GM08714 (cell line): ENCODE measurements at regions not wholly inside any gene's neighbourhood (a gene's known extent, or its start where the extent isn't known, plus 50 kb on each side); places are given as distances from the start of the nearest gene placed in this dataset.

Experiments
- H3K4me3 ChIP-seq: fragments of 200-500 bp; sonication (Bioruptor generic); 2 replicates; pipeline ENCODE4 v1.5.1; 2014; ENCODE audit warnings: mild to moderate bottlenecking, low read length, inconsistent platforms
- ZNF274 ChIP-seq: IDR thresholded peaks from 2 replicates; pipeline ENCODE4 v1.6.1; 2012; ENCODE audit warnings: mild to moderate bottlenecking, low read depth, low read length

- no peak for TF ChIP-seq ZNF274
- H3K4me3 ChIP-seq, result no peak overlapping the region
Measured at GRCh38 chr1:166221316-166221715, 54.5 kb upstream of the FAM78B start.

GRCh38 chr1:166233750-166234366, 67.1 kb upstream of the FAM78B start:
- no peak overlapping the region for H3K4me3 ChIP-seq
- no peak for TF ChIP-seq ZNF274

DNA sequence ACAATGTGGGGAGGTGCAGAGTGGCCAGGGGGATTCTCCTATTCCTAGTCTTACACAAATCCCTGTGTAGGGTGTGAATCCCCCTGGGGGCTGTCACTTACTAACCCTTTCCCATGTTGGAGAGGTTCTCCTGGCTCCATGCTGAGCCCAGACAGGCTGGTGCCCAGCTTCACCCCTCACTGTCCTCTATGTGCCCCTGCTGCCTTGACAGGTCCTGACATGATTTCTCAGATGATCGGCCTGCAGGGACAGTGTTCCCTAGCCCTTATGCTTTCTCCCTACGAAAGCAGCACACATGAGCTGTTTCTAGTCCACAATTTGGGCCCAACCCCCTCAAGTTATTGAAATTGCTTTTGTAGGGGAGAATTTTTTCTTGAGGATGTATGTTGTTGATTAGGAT, 68.9 kb upstream of the FAM78B start:
- no peak for TF ChIP-seq ZNF274
- no peak overlapping the region for H3K4me3 ChIP-seq

GRCh38 chr1:166237675-166238074, 70.9 kb upstream of the FAM78B start:
- no peak for TF ChIP-seq ZNF274
- H3K4me3 ChIP-seq, result no peak overlapping the region

DNA sequence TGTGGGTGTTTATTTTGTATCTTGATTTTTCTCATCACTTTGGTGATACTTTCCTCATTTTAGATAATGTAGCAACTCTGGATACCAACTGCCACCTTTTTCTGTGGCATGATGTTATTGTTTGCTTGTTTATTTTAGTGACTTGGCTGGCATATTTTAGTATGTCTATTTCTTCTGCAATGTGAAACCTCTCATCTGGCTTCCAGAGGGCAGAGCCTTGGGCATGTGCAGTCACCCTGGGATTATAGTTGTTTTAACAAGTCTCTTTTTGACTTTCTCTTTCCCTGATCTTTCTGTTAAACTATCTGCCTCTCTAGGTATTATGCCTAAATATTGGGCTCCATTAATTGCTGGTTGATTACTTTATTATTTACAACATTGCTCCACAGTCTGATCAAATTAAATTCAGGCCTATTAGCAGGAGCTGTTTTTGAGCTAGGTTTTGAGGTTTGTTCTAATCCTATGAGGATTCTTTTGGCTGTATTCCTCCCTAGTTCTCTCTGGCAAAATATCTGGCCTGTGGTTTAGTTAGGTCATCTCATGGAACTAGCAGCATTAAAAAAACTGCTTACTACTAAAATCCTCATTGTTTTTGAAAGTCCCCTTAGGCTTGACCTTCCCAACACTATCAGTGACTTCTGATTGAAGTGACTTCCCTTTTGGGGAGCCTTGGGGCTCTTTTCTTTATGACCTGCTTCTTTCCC, 86.4 kb upstream of the FAM78B start:
- no peak for TF ChIP-seq ZNF274
- H3K4me3 ChIP-seq, result no peak overlapping the region

GRCh38 chr1:166258017-166258416, 91.2 kb upstream of the FAM78B start:
- TF ChIP-seq ZNF274, result no peak
- no peak overlapping the region for H3K4me3 ChIP-seq

GRCh38 chr1:166261511-166261910, 94.7 kb upstream of the FAM78B start:
- H3K4me3 ChIP-seq, result no peak overlapping the region
- no peak for TF ChIP-seq ZNF274

- TF ChIP-seq ZNF274, result no peak
- no peak overlapping the region for H3K4me3 ChIP-seq
Measured at GRCh38 chr1:166270476-166271150, 103.8 kb upstream of the FAM78B start.

- no peak for TF ChIP-seq ZNF274
- no peak overlapping the region for H3K4me3 ChIP-seq
Measured at GRCh38 chr1:166271151-166271538, 104.3 kb upstream of the FAM78B start.

GRCh38 chr1:166272155-166272554, 105.4 kb upstream of the FAM78B start:
- TF ChIP-seq ZNF274, result no peak
- H3K4me3 ChIP-seq, result no peak overlapping the region

GRCh38 chr1:166272851-166273250, 106.0 kb upstream of the FAM78B start:
- H3K4me3 ChIP-seq, result no peak overlapping the region
- no peak for TF ChIP-seq ZNF274

GRCh38 chr1:166273618-166274017, 106.8 kb upstream of the FAM78B start:
- no peak overlapping the region for H3K4me3 ChIP-seq
- TF ChIP-seq ZNF274, result no peak

GRCh38 chr1:166282391-166283137, 115.8 kb upstream of the FAM78B start:
- no peak overlapping the region for H3K4me3 ChIP-seq
- no peak for TF ChIP-seq ZNF274

- no peak overlapping the region for H3K4me3 ChIP-seq
- no peak for TF ChIP-seq ZNF274
Measured at GRCh38 chr1:166283190-166283589, 116.4 kb upstream of the FAM78B start.
